HPDE6-E6E7 (cell line): ENCODE measurements at regions not wholly inside any gene's neighbourhood (a gene's known extent, or its start where the extent isn't known, plus 50 kb on each side); places are given as distances from the start of the nearest gene placed in this dataset.

Experiments used
- DNase-seq: peaks from one replicate; pipeline ENCODE4 v3.0.0; 2011; ENCODE audit warnings: missing footprints; ENCODE audit errors: extremely low spot score

- no peak for DNase-seq
Observed at GRCh38 chr9:88658311-88658822, 123.4 kb downstream of the NXNL2 start.

- DNase-seq = peak; percentile 53
Observed at GRCh38 chr9:88659126-88659525, 124.1 kb downstream of the NXNL2 start.

- DNase-seq = no peak
Observed at GRCh38 chr9:88660611-88661010, 125.6 kb downstream of the NXNL2 start.

- no peak for DNase-seq
Observed at GRCh38 chr9:88661759-88662158, 126.8 kb downstream of the NXNL2 start.

GRCh38 chr9:88663771-88664419 lies 128.9 kb downstream of the NXNL2 start:
- no peak for DNase-seq

GRCh38 chr9:88664773-88665172 lies 129.8 kb downstream of the NXNL2 start:
- DNase-seq = no peak

- DNase-seq = no peak
Observed at GRCh38 chr9:88672874-88673689, 138.1 kb downstream of the NXNL2 start.

- no peak for DNase-seq
Observed at GRCh38 chr9:88673886-88674285, 138.9 kb downstream of the NXNL2 start.

GRCh38 chr9:88676644-88677043 lies 141.7 kb downstream of the NXNL2 start:
- DNase-seq = no peak

- no peak for DNase-seq
Observed at GRCh38 chr9:88678008-88678407, 143.0 kb downstream of the NXNL2 start.

GRCh38 chr9:88678431-88678830 lies 143.5 kb downstream of the NXNL2 start:
- DNase-seq = no peak

GRCh38 chr9:88680041-88680440 lies 145.1 kb downstream of the NXNL2 start:
- no peak for DNase-seq

- no peak for DNase-seq
Observed at GRCh38 chr9:88680505-88681160, 145.7 kb downstream of the NXNL2 start.

- no peak for DNase-seq
Observed at GRCh38 chr9:88681434-88681833, 146.5 kb downstream of the NXNL2 start.

GRCh38 chr9:88682431-88682831 lies 147.5 kb downstream of the NXNL2 start:
- no peak for DNase-seq

GRCh38 chr9:88684046-88684445 lies 149.1 kb downstream of the NXNL2 start:
- DNase-seq = no peak

GRCh38 chr9:88684845-88685244 lies 149.9 kb downstream of the NXNL2 start:
- DNase-seq = no peak

- no peak for DNase-seq
Observed at GRCh38 chr9:88685966-88686365, 151.0 kb downstream of the NXNL2 start.

GRCh38 chr9:88689509-88690298 lies 154.7 kb downstream of the NXNL2 start:
- DNase-seq = no peak

GRCh38 chr9:88690628-88691027 lies 155.7 kb downstream of the NXNL2 start:
- DNase-seq = no peak

- no peak for DNase-seq
Observed at GRCh38 chr9:88691091-88691490, 156.1 kb downstream of the NXNL2 start.

GRCh38 chr9:88691811-88692210 lies 156.8 kb downstream of the NXNL2 start:
- DNase-seq = no peak
